Bronchial epithelial cell (primary cell): ENCODE measurements at regions not wholly inside any gene's neighbourhood (a gene's known extent, or its start where the extent isn't known, plus 50 kb on each side); places are given as distances from the start of the nearest gene placed in this dataset.

Source experiments
- DNase-seq: peaks from one replicate; pipeline ENCODE4 v3.0.0-alpha.2; 2010; ENCODE audit warnings: low read depth
- FAIRE-seq: peaks from 2 replicates; lab custom pipeline; 2011; peaks lifted over from hg19 to GRCh38; lab: Jason Lieb, UNC
- H3K27me3 ChIP-seq: 2 replicates; pipeline ENCODE4 v1.5.1; 2011; ENCODE audit warnings: low read length; ENCODE audit not compliant: control insufficient read depth, insufficient read depth
- H3K36me3 ChIP-seq: 2 replicates; pipeline ENCODE4 v1.5.1; 2011; ENCODE audit warnings: low read length; ENCODE audit not compliant: control insufficient read depth, insufficient read depth
- H3K4me3 ChIP-seq: 2 replicates; pipeline ENCODE4 v1.5.1; 2011; ENCODE audit warnings: mild to moderate bottlenecking, low read depth, low read length, control low read depth
- CTCF ChIP-seq: IDR thresholded peaks from 2 replicates; pipeline ENCODE4 v1.5.1; 2011; ENCODE audit warnings: mild to moderate bottlenecking, moderate library complexity, low read length, control low read depth, inconsistent platforms; ENCODE audit not compliant: insufficient read depth, severe bottlenecking

GRCh38 chr15:97902140-97902780 lies 58.2 kb upstream of the ARRDC4 start:
- TF ChIP-seq CTCF, result no peak
- no peaks in the 10 kb centered on the region for H3K36me3 ChIP-seq
- H3K27me3 ChIP-seq, result peaks cover 2% of the 10 kb centered on the region
- no peak for DNase-seq
- no peak overlapping the region for H3K4me3 ChIP-seq
- FAIRE-seq, result no peak

DNA sequence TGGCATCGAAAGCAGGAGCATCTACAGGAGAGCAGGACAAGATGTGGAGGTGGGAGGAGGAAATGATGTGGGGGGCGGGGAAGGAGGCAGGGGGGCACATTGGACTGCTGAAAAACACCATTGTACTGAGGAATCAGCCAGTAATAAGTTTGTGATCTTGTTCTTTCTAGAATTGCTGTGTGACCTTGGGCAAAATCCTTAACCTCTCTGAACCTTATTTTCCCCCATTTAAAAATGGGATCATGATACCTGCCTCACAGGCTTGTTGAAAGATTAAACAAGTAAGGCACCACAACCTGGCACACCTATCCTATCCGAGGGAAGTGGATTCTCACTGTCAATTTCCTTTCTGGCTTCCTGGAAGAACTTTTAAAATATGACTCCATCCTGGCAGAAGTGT lies 56.9 kb upstream of the ARRDC4 start:
- DNase-seq, result no peak
- no peak for FAIRE-seq
- Histone ChIP-seq H3K4me3 (no peak overlapping the region), H3K27me3 (peaks cover 3% of the 10 kb centered on the region), H3K36me3 (no peaks in the 10 kb centered on the region)
- TF ChIP-seq CTCF, result no peak

- no peak for FAIRE-seq
- TF ChIP-seq CTCF, result peak; percentile 94
Measured at GRCh38 chr15:97903971-97904572, 56.4 kb upstream of the ARRDC4 start.

DNA sequence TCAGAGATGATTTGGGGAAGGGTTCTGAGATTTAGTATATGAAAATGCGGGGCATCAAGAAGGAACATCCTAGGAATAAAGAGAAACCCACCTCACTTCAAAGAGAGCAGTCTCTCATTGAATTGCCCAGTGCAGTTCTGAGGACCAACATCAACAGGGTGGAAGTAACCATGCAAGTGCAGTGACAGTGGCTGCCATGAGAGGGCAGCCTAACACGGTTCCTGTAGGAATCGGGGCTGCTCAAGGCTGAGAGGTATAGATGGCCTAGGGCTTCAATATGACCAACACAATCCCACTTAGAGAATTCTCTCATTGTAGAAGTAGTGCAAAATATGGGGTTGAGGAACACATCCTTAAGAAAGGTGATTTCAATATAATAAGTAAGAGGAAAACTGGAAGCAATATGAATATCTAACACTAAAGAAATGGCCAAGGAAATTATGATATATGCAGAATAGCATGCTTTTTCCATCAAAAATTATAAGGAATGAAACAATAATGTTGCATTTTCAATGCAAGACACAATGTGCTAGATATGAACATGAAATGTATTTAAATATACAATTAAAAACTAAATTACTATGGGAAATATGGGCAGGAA lies 51.1 kb upstream of the ARRDC4 start:
- Histone ChIP-seq H3K4me3 (no peak overlapping the region), H3K36me3 (no peaks in the 10 kb centered on the region), H3K27me3 (peaks cover 3% of the 10 kb centered on the region)
- FAIRE-seq (peak; percentile 40), DNase-seq (peak; percentile 59)
- peak; percentile 95 for TF ChIP-seq CTCF

More at GRCh38 chr15:97903971-97904572, 56.4 kb upstream of the ARRDC4 start:
- Histone ChIP-seq H3K27me3 (peaks cover 3% of the 10 kb centered on the region), H3K4me3 (no peak overlapping the region), H3K36me3 (no peaks in the 10 kb centered on the region)
- DNase-seq, result peak; percentile 47
